GM18909 (cell line): ENCODE measurements at regions not wholly inside any gene's neighbourhood (a gene's known extent, or its start where the extent isn't known, plus 50 kb on each side); places are given as distances from the start of the nearest gene placed in this dataset.

Experiments used
- ATAC-seq: cut with Tn5 transposase; IDR thresholded peaks from one replicate; pipeline ENCODE4 v1.9.1; 2021; ENCODE audit warnings: mild to moderate bottlenecking; ENCODE audit not compliant: unreplicated experiment, poor library complexity

GRCh38 chr3:13213490-13213889, 140.3 kb upstream of the IQSEC1 start:
- ATAC-seq = no peak

- ATAC-seq = no peak
These were observed 138.5 kb upstream of the IQSEC1 start for GRCh38 chr3:13211605-13212210.

DNA sequence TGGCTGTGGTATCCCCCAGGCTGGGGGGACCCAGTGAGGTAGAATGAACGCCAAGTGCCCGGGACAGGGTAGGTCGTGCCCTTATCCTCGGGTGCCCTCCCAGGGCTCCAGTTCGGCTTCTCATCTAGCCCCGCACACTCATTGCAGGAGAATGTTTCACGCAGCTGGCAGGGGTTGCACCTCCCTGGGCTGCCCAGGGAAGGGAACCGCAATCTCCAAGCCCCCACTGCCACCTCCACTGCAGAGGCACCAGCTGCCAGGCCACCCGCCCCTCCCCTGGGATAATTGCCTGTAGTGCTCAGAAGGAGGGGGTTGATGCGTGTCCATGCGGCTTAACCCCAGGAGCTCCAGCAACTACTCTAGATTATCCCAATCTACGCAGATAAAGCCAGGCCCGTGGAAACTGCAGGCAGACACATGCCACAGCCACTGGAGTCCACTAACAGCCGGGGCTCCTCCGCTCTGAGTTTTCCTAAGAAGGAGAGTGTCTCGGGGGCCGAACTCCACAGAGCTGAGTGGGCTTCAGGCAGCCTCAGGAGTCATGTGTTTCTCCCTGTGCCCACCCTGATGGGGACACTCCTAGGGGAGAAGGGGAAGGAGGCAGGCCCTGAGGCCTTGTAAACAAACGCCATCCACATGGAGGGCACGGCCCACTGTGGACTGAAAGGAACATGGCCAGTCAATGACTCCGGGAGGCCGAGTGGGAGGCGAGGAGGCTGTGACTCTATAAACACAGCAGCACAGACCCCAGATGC, 137.2 kb upstream of the IQSEC1 start:
- ATAC-seq = no peak

DNA sequence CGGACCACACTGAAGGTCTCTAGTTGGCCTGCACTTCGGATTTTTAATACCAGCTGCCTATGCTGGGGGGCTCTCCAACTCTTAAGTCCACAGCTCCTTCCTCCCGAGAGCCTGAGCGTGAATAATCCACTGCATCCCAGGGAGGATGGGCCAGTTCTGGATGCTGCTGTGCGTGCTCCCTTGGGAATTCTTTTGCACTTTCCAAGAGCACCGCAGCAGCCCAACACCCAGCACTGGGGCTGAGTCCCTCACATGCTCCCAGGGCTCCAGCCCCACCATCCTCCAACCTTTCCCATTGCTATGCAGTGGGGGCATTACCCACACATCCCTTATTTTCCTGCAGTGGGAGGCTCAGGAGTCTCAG, 136.4 kb upstream of the IQSEC1 start:
- no peak for ATAC-seq

- no peak for ATAC-seq
These were observed 135.7 kb upstream of the IQSEC1 start for GRCh38 chr3:13208706-13209633.

DNA sequence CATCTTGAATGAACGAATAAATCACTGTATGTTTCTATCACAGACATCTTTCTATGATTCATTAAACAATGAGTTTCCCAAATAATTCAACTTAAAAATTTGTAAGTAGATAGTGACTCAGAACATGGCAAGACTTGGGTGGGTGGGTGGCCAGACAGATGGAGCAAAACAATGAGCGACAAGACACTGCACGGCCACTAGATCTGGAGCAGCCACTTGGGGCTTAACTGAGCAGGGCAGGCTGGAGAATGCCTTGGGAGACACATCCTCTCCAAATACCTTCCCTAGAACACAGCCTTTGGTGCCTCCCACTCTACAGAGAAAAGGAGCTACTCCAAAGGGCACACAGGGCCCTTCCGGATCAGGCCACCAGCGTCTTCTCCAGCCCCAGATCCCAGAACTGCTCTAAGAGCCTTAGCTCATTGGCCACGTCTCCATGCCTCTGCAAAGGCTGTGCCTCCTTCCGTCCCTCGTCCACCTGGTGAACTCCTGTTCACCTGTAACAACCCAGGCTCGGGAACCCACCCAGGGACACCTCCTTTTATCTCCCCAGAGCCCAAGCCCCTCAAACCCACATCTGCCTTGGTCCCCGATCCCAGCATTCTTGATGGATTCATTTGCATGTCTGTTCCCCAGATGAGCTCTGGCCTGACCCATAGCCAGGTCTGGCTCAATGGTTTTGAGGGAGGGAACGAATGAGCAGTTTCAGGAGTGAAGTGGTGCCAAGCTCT, 134.9 kb upstream of the IQSEC1 start:
- no peak for ATAC-seq

GRCh38 chr3:13207578-13207922, 134.3 kb upstream of the IQSEC1 start:
- ATAC-seq = no peak

GRCh38 chr3:13206799-13207577, 133.8 kb upstream of the IQSEC1 start:
- no peak for ATAC-seq

DNA sequence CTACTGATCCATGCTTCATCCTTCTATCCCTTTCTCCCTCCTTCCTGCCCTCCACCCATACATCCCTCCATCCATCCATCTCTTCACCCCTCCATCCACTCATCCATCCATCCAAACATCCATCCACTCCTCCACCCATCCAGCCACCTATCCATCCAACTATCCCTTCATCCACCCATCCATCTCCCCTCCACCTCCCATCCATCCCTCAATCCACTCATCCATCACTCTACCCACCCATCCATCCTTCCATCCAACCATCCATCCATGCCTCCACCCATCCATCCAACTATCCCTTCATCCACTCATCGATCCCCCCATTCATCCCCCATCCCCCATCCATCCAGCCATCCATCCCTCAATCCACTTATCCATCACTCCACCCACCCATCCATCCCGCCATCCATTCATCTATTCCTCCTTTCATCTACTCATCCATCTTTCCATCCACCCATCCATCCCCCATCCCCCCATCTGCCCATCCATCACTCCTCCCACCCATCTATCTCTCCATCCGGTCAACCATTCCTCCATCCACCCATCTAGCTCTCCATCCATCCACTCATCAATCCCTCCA, 132.4 kb upstream of the IQSEC1 start:
- no peak for ATAC-seq

GRCh38 chr3:13204177-13204581, 130.9 kb upstream of the IQSEC1 start:
- ATAC-seq = no peak

GRCh38 chr3:13203398-13204176, 130.4 kb upstream of the IQSEC1 start:
- no peak for ATAC-seq

- ATAC-seq = no peak
These were observed 129.6 kb upstream of the IQSEC1 start for GRCh38 chr3:13202744-13203397.

- no peak for ATAC-seq
These were observed 128.6 kb upstream of the IQSEC1 start for GRCh38 chr3:13201851-13202250.

DNA sequence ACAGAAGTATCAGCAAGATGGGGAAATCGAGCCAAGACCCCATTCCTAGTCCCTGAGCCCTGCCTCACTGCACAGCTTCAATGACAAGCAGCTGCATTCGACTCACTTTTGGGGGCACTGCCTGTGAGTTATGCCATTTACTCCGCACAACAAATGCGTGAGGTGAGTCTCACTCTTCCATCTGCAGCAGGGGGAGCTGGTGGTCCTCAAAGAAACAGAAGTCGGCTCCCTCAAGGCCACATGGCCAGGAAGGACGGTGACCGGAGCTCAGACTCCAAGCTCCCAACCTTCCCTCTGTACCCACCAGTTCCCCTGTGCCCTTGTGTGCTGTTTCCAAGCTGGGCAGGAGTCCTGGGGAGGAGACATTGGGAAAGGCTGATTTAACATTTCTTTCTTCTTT, 127.7 kb upstream of the IQSEC1 start:
- no peak for ATAC-seq

DNA sequence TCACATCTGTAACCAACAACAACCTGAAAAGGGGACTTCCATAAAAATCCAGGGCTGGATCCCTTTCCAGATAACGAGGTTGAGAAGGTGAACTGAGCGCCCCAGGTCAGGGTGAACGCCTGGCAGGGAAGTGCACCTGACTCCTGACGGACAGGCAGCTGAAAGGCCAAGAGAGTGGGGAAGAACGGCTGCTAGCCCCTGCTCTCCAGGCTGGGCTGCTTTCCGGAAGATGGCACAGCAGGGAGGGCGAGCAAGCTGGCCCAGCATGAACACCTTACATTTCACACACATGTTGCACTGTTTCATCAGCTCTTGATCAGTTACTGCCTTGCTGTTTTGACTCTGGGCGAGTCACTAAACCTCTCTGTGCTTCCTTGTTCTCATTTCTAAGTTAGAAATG, 127.2 kb upstream of the IQSEC1 start:
- no peak for ATAC-seq

DNA sequence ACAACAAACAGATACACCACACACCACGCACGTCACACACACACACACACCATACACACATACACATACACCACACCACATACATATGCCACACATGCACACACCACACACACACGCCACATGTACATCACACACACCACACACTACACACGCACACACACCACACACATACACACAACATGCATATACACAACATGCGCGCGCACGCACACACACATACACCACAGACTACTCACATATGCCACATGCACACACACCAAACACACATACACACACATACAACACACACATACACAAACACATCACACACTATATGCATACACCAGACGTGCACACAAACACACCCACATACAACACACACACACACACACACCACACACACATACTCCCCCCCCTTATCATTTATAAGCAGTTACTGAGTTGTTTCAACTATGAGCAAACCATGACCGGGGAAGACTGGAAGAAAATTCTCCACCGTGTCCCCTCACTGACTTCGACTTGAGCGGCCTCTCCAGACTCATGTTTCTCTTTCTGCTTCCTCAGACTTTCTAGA, 126.7 kb upstream of the IQSEC1 start:
- no peak for ATAC-seq

DNA sequence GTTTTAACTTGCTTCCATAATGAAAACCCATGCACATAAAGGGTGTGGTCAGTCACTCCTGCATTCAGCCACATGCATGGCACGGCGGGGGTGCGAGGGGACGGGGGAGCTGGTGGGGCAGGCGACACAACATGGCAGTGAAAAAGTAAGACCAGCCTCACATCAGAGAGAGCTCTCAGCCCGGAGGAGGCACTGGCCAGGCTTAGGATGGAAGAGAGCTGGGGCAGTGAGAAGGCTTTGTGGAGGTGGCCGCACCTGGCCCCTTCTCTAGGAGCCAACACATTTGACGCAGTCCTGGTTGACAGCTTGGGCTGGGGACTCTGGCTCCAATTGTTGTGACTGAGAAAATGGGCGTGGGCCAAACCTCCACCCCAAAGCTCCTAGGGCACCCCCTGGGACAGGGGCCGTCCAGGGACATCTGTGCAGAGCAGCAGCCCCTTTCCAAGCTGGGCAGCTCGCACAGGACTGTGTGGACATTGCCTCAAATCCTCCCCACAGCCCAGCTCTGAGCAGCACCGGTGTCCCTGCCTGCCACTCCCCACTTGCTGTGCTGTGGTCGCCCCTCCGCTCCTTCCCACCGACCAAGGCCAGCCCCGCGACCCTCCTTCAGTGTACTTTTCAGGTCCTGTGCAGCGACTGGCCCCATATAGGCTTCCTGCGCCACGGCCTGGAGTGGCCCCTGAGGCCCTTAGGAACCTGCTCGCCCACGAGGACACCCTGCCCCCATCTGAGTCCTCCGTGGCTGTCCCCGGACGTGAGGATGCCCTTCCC, 126.0 kb upstream of the IQSEC1 start:
- no peak for ATAC-seq
